Panc1 (cell line): ENCODE measurements at regions not wholly inside any gene's neighbourhood (a gene's known extent, or its start where the extent isn't known, plus 50 kb on each side); places are given as distances from the start of the nearest gene placed in this dataset.

Experiments
- ATAC-seq: fragments of 200-7000 bp; cut with Tn5 transposase; 2 replicates; pipeline ENCODE4 v1.9.1; 2020; ENCODE audit warnings: mild to moderate bottlenecking, moderate library complexity
- BruUV-seq: library from RNA; stranded (reverse); fragments of 400-500 nt; replicated peaks from 2 replicates; lab custom pipeline; 2021; lab: Mats Ljungman, UMichigan
- CTCF ChIA-PET: fragments of 300-600 bp; sonication (Branson Sonifier 250); formaldehyde crosslinking; loops from one replicate; lab custom pipeline; 2022; ENCODE audit warnings: antibody characterized with exemption; lab: Charles Lee
- POLR2A ChIA-PET: fragments of 300-600 bp; sonication (Branson Sonifier 250); formaldehyde crosslinking; loops from one replicate; lab custom pipeline; 2022; ENCODE audit warnings: antibody characterized with exemption; lab: Charles Lee
- DNase-seq: peaks from one replicate; pipeline ENCODE4 v3.0.0-alpha.2; 2010; ENCODE audit warnings: low read depth, low spot score
- H3K27ac ChIP-seq: 2 replicates; pipeline ENCODE4 v1.5.1; 2011; ENCODE audit warnings: mild to moderate bottlenecking, low read length, inconsistent platforms
- H3K27me3 ChIP-seq: fragments of 200-500 bp; sonication (Bioruptor generic); 2 replicates; pipeline ENCODE4 v1.6.0; 2014; ENCODE audit warnings: low read length, inconsistent platforms; ENCODE audit not compliant: control insufficient read depth, insufficient read depth
- H3K36me3 ChIP-seq: fragments of 200-500 bp; sonication (Bioruptor generic); 2 replicates; pipeline ENCODE4 v1.5.1; 2014; ENCODE audit warnings: inconsistent platforms, mild to moderate bottlenecking, low read length, moderate library complexity; ENCODE audit not compliant: control insufficient read depth, insufficient read depth
- H3K4me1 ChIP-seq: 2 replicates; pipeline ENCODE4 v1.5.1; 2011; ENCODE audit warnings: inconsistent platforms, mild to moderate bottlenecking, low read length, moderate library complexity; ENCODE audit not compliant: control insufficient read depth, insufficient read depth
- H3K4me3 ChIP-seq, 2 experiments: 2 replicates each; pipeline ENCODE4 v1.5.1; 2011 to 2012; ENCODE audit warnings: low read depth in 2 of 2, low read length in 2 of 2, mild to moderate bottlenecking in 2 of 2, inconsistent platforms in 1 of 2, moderate library complexity in 1 of 2
- H3K9me3 ChIP-seq: fragments of 200-500 bp; sonication (Bioruptor generic); 2 replicates; pipeline ENCODE4 v1.5.1; 2014; ENCODE audit warnings: low read depth, mild to moderate bottlenecking, inconsistent platforms, low read length, moderate library complexity; ENCODE audit not compliant: control insufficient read depth, insufficient read depth
- CTCF ChIP-seq: fragments of 450-650 bp; IDR thresholded peaks from 2 replicates; pipeline ENCODE4 v1.5.1; 2017; ENCODE audit warnings: mild to moderate bottlenecking
- POLR2AphosphoS5 ChIP-seq: IDR thresholded peaks from 2 replicates; pipeline ENCODE4 v1.6.1; 2012; ENCODE audit warnings: mild to moderate bottlenecking, low read depth, low read length, moderate library complexity
- REST ChIP-seq, 2 experiments: IDR thresholded peaks; 2 replicates each; pipeline ENCODE4 v1.6.1; 2011 to 2012; ENCODE audit warnings: low read depth in 2 of 2, control low read depth in 1 of 2, low read length in 1 of 2, mild to moderate bottlenecking in 1 of 2, moderate library complexity in 1 of 2; ENCODE audit not compliant: insufficient read depth in 1 of 2
- SIN3A ChIP-seq: IDR thresholded peaks from 2 replicates; pipeline ENCODE4 v1.6.1; 2012; ENCODE audit warnings: low read depth, mild to moderate bottlenecking, low read length, moderate library complexity, borderline replicate concordance; ENCODE audit not compliant: insufficient read depth
- TCF7L2 ChIP-seq: IDR thresholded peaks from 2 replicates; pipeline ENCODE4 v1.6.1; 2011; ENCODE audit warnings: mild to moderate bottlenecking, low read depth, low read length, inconsistent platforms
- in situ Hi-C: cut with HindIII; loops from 2 replicates; pipeline ENCODE4 v1.10.0; 2016; ENCODE audit warnings: low sequenced_read_pairs, low pct_unique_long_range_greater_than_20kb
- intact Hi-C: fragments of 100-400 bp; cut with micrococcal nuclease; formaldehyde crosslinking; loops from one replicate; pipeline ENCODE4 v1.10.0; 2022; ENCODE audit not compliant: unreplicated experiment

GRCh38 chr1:29962831-29963247, 726.5 kb downstream of the PTPRU start:
- H3K27me3 ChIP-seq: no peaks in the 10 kb centered on the region
- H3K4me3 ChIP-seq: no peak overlapping the region
- ChIA-PET CTCF (interaction anchor here (0.6 kb wide), 1 partner anchor 163 kb away, joined by 3 read pairs; no protein-coding TSS in a partner anchor), POLR2A (no interaction called here)
- TF ChIP-seq SIN3A (no peak), POLR2AphosphoS5 (no peak), TCF7L2 (no peak), CTCF (no peak), REST (IDR thresholded peaks at IDR 0.05; ENCODE audit: insufficient read depth in 1 of 2, low read depth in 2 of 2, low read length in 1 of 2) (no peak)
- no TSS peak for BruUV-seq
- ATAC-seq: no peak
- no peak overlapping the region for H3K27ac ChIP-seq
- H3K36me3 ChIP-seq: no peaks in the 10 kb centered on the region
- H3K4me1 ChIP-seq: no peaks in the 10 kb centered on the region
- in situ Hi-C loops (no loop called here), intact Hi-C loops (no loop called here)
- DNase-seq: no peak
- no peaks in the 10 kb centered on the region for H3K9me3 ChIP-seq

GRCh38 chr1:29962336-29962735, 726.0 kb downstream of the PTPRU start:
- no peaks in the 10 kb centered on the region for H3K9me3 ChIP-seq
- no peak overlapping the region for H3K27ac ChIP-seq
- no peak for DNase-seq
- no peak overlapping the region for H3K4me3 ChIP-seq
- in situ Hi-C loops (no loop called here), intact Hi-C loops (no loop called here)
- ChIA-PET CTCF (interaction anchor here (0.6 kb wide), 1 partner anchor 163 kb away, joined by 3 read pairs; no protein-coding TSS in a partner anchor), POLR2A (no interaction called here)
- H3K4me1 ChIP-seq: no peaks in the 10 kb centered on the region
- no peak for ATAC-seq
- H3K27me3 ChIP-seq: no peaks in the 10 kb centered on the region
- no TSS peak for BruUV-seq
- H3K36me3 ChIP-seq: no peaks in the 10 kb centered on the region
- TF ChIP-seq CTCF (no peak), SIN3A (no peak), REST (IDR thresholded peaks at IDR 0.05; ENCODE audit: insufficient read depth in 1 of 2, low read depth in 2 of 2, low read length in 1 of 2) (no peak), TCF7L2 (no peak), POLR2AphosphoS5 (no peak)
